HL-60 (cell line): ENCODE measurements at regions not wholly inside any gene's neighbourhood (a gene's known extent, or its start where the extent isn't known, plus 50 kb on each side); places are given as distances from the start of the nearest gene placed in this dataset.

Source experiments
- DNase-seq, 2 experiments: peaks; one replicate each; pipeline ENCODE4 v3.0.0-alpha.2; 2010 to 2020; ENCODE audit warnings: low read depth in 1 of 2, low spot score in 1 of 2
- H3K27ac ChIP-seq: fragments of 250-450 bp; sonication (Bioruptor Pico); replicated peaks from 2 replicates; pipeline ENCODE4 v1.5.1; 2020; ENCODE audit warnings: mild to moderate bottlenecking, moderate library complexity
- H3K27me3 ChIP-seq: fragments of 250-450 bp; sonication (Bioruptor Pico); 2 replicates; pipeline ENCODE4 v1.5.1; 2021; ENCODE audit warnings: mild to moderate bottlenecking, moderate library complexity; ENCODE audit not compliant: insufficient read depth, poor library complexity, severe bottlenecking
- H3K4me3 ChIP-seq: replicated peaks from 2 replicates; pipeline ENCODE4 v1.5.1; 2011; ENCODE audit warnings: mild to moderate bottlenecking, control low read depth, low read length; ENCODE audit not compliant: insufficient read depth
- GABPA ChIP-seq: IDR thresholded peaks from 2 replicates; pipeline ENCODE4 v1.6.1; 2012; ENCODE audit warnings: low read depth
- POLR2AphosphoS5 ChIP-seq: IDR thresholded peaks from 2 replicates; pipeline ENCODE4 v1.6.1; 2012; ENCODE audit warnings: low read depth
- SPI1 ChIP-seq: IDR thresholded peaks from 2 replicates; pipeline ENCODE4 v1.6.1; 2012; ENCODE audit warnings: low read depth, mild to moderate bottlenecking, borderline replicate concordance
- TF ChIP-seq, protein P1 (sequence below): IDR thresholded peaks from 2 replicates; pipeline ENCODE4 v1.6.1; 2012; ENCODE audit warnings: low read depth; ENCODE audit not compliant: insufficient replicate concordance
- TF ChIP-seq, protein P2 (sequence below): IDR thresholded peaks from one replicate; pipeline ENCODE4 v1.5.1; 2011; ENCODE audit warnings: low read length, control low read depth, inconsistent platforms; ENCODE audit not compliant: insufficient read depth

- Histone ChIP-seq H3K4me3 (no peak overlapping the region), H3K27ac (no peak overlapping the region), H3K27me3 (no peaks in the 10 kb centered on the region)
- DNase-seq: peak; percentile 0 to 31
- TF ChIP-seq, protein P1, sequence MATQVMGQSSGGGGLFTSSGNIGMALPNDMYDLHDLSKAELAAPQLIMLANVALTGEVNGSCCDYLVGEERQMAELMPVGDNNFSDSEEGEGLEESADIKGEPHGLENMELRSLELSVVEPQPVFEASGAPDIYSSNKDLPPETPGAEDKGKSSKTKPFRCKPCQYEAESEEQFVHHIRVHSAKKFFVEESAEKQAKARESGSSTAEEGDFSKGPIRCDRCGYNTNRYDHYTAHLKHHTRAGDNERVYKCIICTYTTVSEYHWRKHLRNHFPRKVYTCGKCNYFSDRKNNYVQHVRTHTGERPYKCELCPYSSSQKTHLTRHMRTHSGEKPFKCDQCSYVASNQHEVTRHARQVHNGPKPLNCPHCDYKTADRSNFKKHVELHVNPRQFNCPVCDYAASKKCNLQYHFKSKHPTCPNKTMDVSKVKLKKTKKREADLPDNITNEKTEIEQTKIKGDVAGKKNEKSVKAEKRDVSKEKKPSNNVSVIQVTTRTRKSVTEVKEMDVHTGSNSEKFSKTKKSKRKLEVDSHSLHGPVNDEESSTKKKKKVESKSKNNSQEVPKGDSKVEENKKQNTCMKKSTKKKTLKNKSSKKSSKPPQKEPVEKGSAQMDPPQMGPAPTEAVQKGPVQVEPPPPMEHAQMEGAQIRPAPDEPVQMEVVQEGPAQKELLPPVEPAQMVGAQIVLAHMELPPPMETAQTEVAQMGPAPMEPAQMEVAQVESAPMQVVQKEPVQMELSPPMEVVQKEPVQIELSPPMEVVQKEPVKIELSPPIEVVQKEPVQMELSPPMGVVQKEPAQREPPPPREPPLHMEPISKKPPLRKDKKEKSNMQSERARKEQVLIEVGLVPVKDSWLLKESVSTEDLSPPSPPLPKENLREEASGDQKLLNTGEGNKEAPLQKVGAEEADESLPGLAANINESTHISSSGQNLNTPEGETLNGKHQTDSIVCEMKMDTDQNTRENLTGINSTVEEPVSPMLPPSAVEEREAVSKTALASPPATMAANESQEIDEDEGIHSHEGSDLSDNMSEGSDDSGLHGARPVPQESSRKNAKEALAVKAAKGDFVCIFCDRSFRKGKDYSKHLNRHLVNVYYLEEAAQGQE: no peak
- TF ChIP-seq GABPA: no peak
- no peak for TF ChIP-seq SPI1
- TF ChIP-seq, protein P2, sequence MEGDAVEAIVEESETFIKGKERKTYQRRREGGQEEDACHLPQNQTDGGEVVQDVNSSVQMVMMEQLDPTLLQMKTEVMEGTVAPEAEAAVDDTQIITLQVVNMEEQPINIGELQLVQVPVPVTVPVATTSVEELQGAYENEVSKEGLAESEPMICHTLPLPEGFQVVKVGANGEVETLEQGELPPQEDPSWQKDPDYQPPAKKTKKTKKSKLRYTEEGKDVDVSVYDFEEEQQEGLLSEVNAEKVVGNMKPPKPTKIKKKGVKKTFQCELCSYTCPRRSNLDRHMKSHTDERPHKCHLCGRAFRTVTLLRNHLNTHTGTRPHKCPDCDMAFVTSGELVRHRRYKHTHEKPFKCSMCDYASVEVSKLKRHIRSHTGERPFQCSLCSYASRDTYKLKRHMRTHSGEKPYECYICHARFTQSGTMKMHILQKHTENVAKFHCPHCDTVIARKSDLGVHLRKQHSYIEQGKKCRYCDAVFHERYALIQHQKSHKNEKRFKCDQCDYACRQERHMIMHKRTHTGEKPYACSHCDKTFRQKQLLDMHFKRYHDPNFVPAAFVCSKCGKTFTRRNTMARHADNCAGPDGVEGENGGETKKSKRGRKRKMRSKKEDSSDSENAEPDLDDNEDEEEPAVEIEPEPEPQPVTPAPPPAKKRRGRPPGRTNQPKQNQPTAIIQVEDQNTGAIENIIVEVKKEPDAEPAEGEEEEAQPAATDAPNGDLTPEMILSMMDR: no peak
- no peak for TF ChIP-seq POLR2AphosphoS5
These were observed 138.1 kb downstream of the ATPSCKMT start for GRCh38 chr5:10111571-10111970.

- Histone ChIP-seq H3K27me3 (no peaks in the 10 kb centered on the region), H3K27ac (no peak overlapping the region), H3K4me3 (no peak overlapping the region)
- TF ChIP-seq, protein P1: no peak
- TF ChIP-seq, protein P2: no peak
- no peak for DNase-seq
These were observed 139.5 kb downstream of the ATPSCKMT start for GRCh38 chr5:10110228-10110627.

DNA sequence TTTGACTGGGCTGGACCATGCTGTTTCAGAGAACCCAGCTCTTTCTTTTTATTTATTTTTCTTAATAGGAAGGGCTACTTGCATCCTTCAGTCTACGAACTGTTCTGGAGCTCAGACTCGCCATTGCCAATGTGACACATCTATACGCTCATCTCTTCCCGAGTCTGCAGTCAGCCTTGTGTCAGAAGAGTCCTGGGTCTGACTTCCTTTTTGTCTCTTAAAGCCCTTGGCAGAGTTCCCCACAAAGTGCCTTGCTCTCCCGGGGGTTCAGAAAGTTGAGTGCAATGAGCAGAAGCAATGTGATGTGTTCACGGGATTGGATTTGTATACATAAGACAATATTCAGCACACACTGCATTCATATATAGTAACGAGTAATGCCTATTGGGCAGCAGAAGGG, 140.4 kb downstream of the ATPSCKMT start:
- Histone ChIP-seq H3K27me3 (no peaks in the 10 kb centered on the region), H3K4me3 (no peak overlapping the region), H3K27ac (no peak overlapping the region)
- TF ChIP-seq, protein P1: no peak
- TF ChIP-seq, protein P2: no peak
- TF ChIP-seq SPI1: no peak
- DNase-seq: no peak
